ENCODE measurements at regions not wholly inside any gene's neighbourhood (a gene's known extent, or its start where the extent isn't known, plus 50 kb on each side); places are given as distances from the start of the nearest gene placed in this dataset.
"Not testable (repeated sequence)": the region's sequence is repeated elsewhere in the genome, so short reads cannot be mapped to it uniquely, and the experiment has no call there.

- not testable (repeated sequence) for H2AFZ ChIP-seq (ENCODE audit: low read length); H3K27me3 ChIP-seq (ENCODE audit: insufficient read depth, low read length); DNase-seq (ENCODE audit: insufficient read length, low spot score, missing footprints); H3K9me3 ChIP-seq (ENCODE audit: low read depth, low read length); H3K36me3 ChIP-seq (ENCODE audit: insufficient read depth, low read length); H3K27ac ChIP-seq (ENCODE audit: low read depth, low read length); H3K4me1 ChIP-seq (ENCODE audit: insufficient read depth, low read length); H3K4me3 ChIP-seq (ENCODE audit: insufficient read depth, low read length); H4K20me1 ChIP-seq (ENCODE audit: insufficient read depth, low read length); H3K4me2 ChIP-seq (ENCODE audit: insufficient read depth, low read length); H3K79me2 ChIP-seq (ENCODE audit: insufficient read depth, low read length)
Observed at GRCh38 chr2:91523751-91524150, 2832.3 kb downstream of the RPIA start.

- not testable (repeated sequence) for H3K4me2 ChIP-seq (ENCODE audit: insufficient read depth, low read length)
Observed at GRCh38 chr2:91525587-91525986, 2834.1 kb downstream of the RPIA start.

GRCh38 chr2:91526083-91526482, 2834.6 kb downstream of the RPIA start:
- H3K4me2 ChIP-seq (ENCODE audit: insufficient read depth, low read length); H3K9me3 ChIP-seq (ENCODE audit: low read depth, low read length); H2AFZ ChIP-seq (ENCODE audit: low read length); H3K27me3 ChIP-seq (ENCODE audit: insufficient read depth, low read length); H3K4me1 ChIP-seq (ENCODE audit: insufficient read depth, low read length); H3K79me2 ChIP-seq (ENCODE audit: insufficient read depth, low read length); DNase-seq (ENCODE audit: insufficient read length, low spot score, missing footprints); H3K27ac ChIP-seq (ENCODE audit: low read depth, low read length); H4K20me1 ChIP-seq (ENCODE audit: insufficient read depth, low read length); H3K36me3 ChIP-seq (ENCODE audit: insufficient read depth, low read length); H3K4me3 ChIP-seq (ENCODE audit: insufficient read depth, low read length): not testable (repeated sequence)

More at GRCh38 chr2:91525587-91525986, 2834.1 kb downstream of the RPIA start:
- H3K79me2 ChIP-seq (ENCODE audit: insufficient read depth, low read length); H3K36me3 ChIP-seq (ENCODE audit: insufficient read depth, low read length); H4K20me1 ChIP-seq (ENCODE audit: insufficient read depth, low read length); H3K27me3 ChIP-seq (ENCODE audit: insufficient read depth, low read length); DNase-seq (ENCODE audit: insufficient read length, low spot score, missing footprints); H2AFZ ChIP-seq (ENCODE audit: low read length); H3K4me1 ChIP-seq (ENCODE audit: insufficient read depth, low read length); H3K27ac ChIP-seq (ENCODE audit: low read depth, low read length); H3K4me3 ChIP-seq (ENCODE audit: insufficient read depth, low read length); H3K9me3 ChIP-seq (ENCODE audit: low read depth, low read length): not testable (repeated sequence)

GRCh38 chr2:91527056-91527455, 2835.6 kb downstream of the RPIA start:
- H3K36me3 ChIP-seq (ENCODE audit: insufficient read depth, low read length); H3K4me1 ChIP-seq (ENCODE audit: insufficient read depth, low read length); H3K9me3 ChIP-seq (ENCODE audit: low read depth, low read length); H3K4me3 ChIP-seq (ENCODE audit: insufficient read depth, low read length); H3K4me2 ChIP-seq (ENCODE audit: insufficient read depth, low read length); DNase-seq (ENCODE audit: insufficient read length, low spot score, missing footprints); H2AFZ ChIP-seq (ENCODE audit: low read length); H3K27me3 ChIP-seq (ENCODE audit: insufficient read depth, low read length); H3K79me2 ChIP-seq (ENCODE audit: insufficient read depth, low read length); H3K27ac ChIP-seq (ENCODE audit: low read depth, low read length); H4K20me1 ChIP-seq (ENCODE audit: insufficient read depth, low read length): not testable (repeated sequence)

GRCh38 chr2:91527491-91528031, 2836.1 kb downstream of the RPIA start:
- H4K20me1 ChIP-seq (ENCODE audit: insufficient read depth, low read length); H3K79me2 ChIP-seq (ENCODE audit: insufficient read depth, low read length); DNase-seq (ENCODE audit: insufficient read length, low spot score, missing footprints): not testable (repeated sequence)

GRCh38 chr2:91528361-91528760, 2836.9 kb downstream of the RPIA start:
- H3K79me2 ChIP-seq (ENCODE audit: insufficient read depth, low read length); H3K36me3 ChIP-seq (ENCODE audit: insufficient read depth, low read length); H3K4me3 ChIP-seq (ENCODE audit: insufficient read depth, low read length); H3K27me3 ChIP-seq (ENCODE audit: insufficient read depth, low read length); H2AFZ ChIP-seq (ENCODE audit: low read length); H3K4me2 ChIP-seq (ENCODE audit: insufficient read depth, low read length); H3K9me3 ChIP-seq (ENCODE audit: low read depth, low read length); H4K20me1 ChIP-seq (ENCODE audit: insufficient read depth, low read length); DNase-seq (ENCODE audit: insufficient read length, low spot score, missing footprints); H3K4me1 ChIP-seq (ENCODE audit: insufficient read depth, low read length); H3K27ac ChIP-seq (ENCODE audit: low read depth, low read length): not testable (repeated sequence)

More at GRCh38 chr2:91527491-91528031, 2836.1 kb downstream of the RPIA start:
- not testable (repeated sequence) for H3K9me3 ChIP-seq (ENCODE audit: low read depth, low read length); H3K27ac ChIP-seq (ENCODE audit: low read depth, low read length); H3K4me3 ChIP-seq (ENCODE audit: insufficient read depth, low read length); H3K4me1 ChIP-seq (ENCODE audit: insufficient read depth, low read length); H3K27me3 ChIP-seq (ENCODE audit: insufficient read depth, low read length); H2AFZ ChIP-seq (ENCODE audit: low read length); H3K36me3 ChIP-seq (ENCODE audit: insufficient read depth, low read length); H3K4me2 ChIP-seq (ENCODE audit: insufficient read depth, low read length)

GRCh38 chr2:91536109-91536508, 2844.6 kb downstream of the RPIA start:
- H3K4me1 ChIP-seq (ENCODE audit: insufficient read depth, low read length); H3K4me3 ChIP-seq (ENCODE audit: insufficient read depth, low read length); H4K20me1 ChIP-seq (ENCODE audit: insufficient read depth, low read length); H3K9me3 ChIP-seq (ENCODE audit: low read depth, low read length); H3K27ac ChIP-seq (ENCODE audit: low read depth, low read length); DNase-seq (ENCODE audit: insufficient read length, low spot score, missing footprints); H2AFZ ChIP-seq (ENCODE audit: low read length); H3K4me2 ChIP-seq (ENCODE audit: insufficient read depth, low read length); H3K27me3 ChIP-seq (ENCODE audit: insufficient read depth, low read length); H3K36me3 ChIP-seq (ENCODE audit: insufficient read depth, low read length); H3K79me2 ChIP-seq (ENCODE audit: insufficient read depth, low read length): not testable (repeated sequence)

GRCh38 chr2:91536549-91537263, 2845.2 kb downstream of the RPIA start:
- DNase-seq (ENCODE audit: insufficient read length, low spot score, missing footprints); H2AFZ ChIP-seq (ENCODE audit: low read length); H3K36me3 ChIP-seq (ENCODE audit: insufficient read depth, low read length); H3K4me2 ChIP-seq (ENCODE audit: insufficient read depth, low read length); H3K9me3 ChIP-seq (ENCODE audit: low read depth, low read length); H3K27me3 ChIP-seq (ENCODE audit: insufficient read depth, low read length); H3K79me2 ChIP-seq (ENCODE audit: insufficient read depth, low read length); H4K20me1 ChIP-seq (ENCODE audit: insufficient read depth, low read length); H3K27ac ChIP-seq (ENCODE audit: low read depth, low read length); H3K4me3 ChIP-seq (ENCODE audit: insufficient read depth, low read length); H3K4me1 ChIP-seq (ENCODE audit: insufficient read depth, low read length): not testable (repeated sequence)

GRCh38 chr2:91549316-91549715, 2857.8 kb downstream of the RPIA start:
- DNase-seq (ENCODE audit: insufficient read length, low spot score, missing footprints); H3K79me2 ChIP-seq (ENCODE audit: insufficient read depth, low read length); H3K36me3 ChIP-seq (ENCODE audit: insufficient read depth, low read length); H3K9me3 ChIP-seq (ENCODE audit: low read depth, low read length); H3K4me2 ChIP-seq (ENCODE audit: insufficient read depth, low read length); H3K27ac ChIP-seq (ENCODE audit: low read depth, low read length); H3K27me3 ChIP-seq (ENCODE audit: insufficient read depth, low read length); H4K20me1 ChIP-seq (ENCODE audit: insufficient read depth, low read length); H2AFZ ChIP-seq (ENCODE audit: low read length); H3K4me3 ChIP-seq (ENCODE audit: insufficient read depth, low read length); H3K4me1 ChIP-seq (ENCODE audit: insufficient read depth, low read length): not testable (repeated sequence)

Data from osteoblast (primary cell).